ENCODE measurements at regions not wholly inside any gene's neighbourhood (a gene's known extent, or its start where the extent isn't known, plus 50 kb on each side); places are given as distances from the start of the nearest gene placed in this dataset.

DNA sequence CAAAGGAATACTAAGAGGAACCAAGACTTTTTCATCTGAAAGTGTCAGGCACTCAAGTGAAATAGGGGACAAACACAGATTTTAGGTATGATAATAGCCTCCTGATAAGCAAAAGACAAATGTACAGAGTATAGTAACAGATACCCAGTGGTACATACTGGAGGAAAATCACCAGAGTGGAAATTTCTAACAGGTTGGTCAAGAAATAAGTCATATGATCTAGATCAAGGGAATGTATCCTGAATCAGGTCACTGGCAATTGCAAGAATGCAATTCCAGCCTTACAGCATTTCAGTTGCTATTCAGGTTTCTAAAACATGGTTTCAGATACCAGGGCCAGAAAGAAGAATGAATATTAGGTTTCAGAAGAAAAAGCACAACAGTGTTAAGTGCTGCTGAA, 82.2 kb upstream of the SLCO6A1 start:
- TF ChIP-seq CTCF (IDR thresholded peaks at IDR 0.05; ENCODE audit: low read depth, low read length, poor library complexity, severe bottlenecking) (no peak), EZH2phosphoT487 (IDR thresholded peaks at IDR 0.05; ENCODE audit: borderline replicate concordance, low read length) (no peak)
